ACC112 (cell line): ENCODE measurements at regions not wholly inside any gene's neighbourhood (a gene's known extent, or its start where the extent isn't known, plus 50 kb on each side); places are given as distances from the start of the nearest gene placed in this dataset.

Source experiments
- H2AFZ ChIP-seq: fragments of 200-600 bp; sonication (generic); one replicate; pipeline ENCODE4 v1.6.0; 2017; ENCODE audit warnings: antibody characterized with exemption, low read length; ENCODE audit not compliant: unreplicated experiment
- H3K27ac ChIP-seq: fragments of 200-600 bp; sonication (generic); 2 replicates; pipeline ENCODE4 v1.5.1; 2014; ENCODE audit warnings: low read depth, mild to moderate bottlenecking, antibody characterized with exemption, low read length, moderate library complexity
- H3K27me3 ChIP-seq: fragments of 200-600 bp; sonication (generic); 2 replicates; pipeline ENCODE4 v1.6.1; 2014; ENCODE audit warnings: mild to moderate bottlenecking, antibody characterized with exemption, low read length, moderate library complexity, mixed read lengths; ENCODE audit not compliant: insufficient read depth
- H3K36me3 ChIP-seq: fragments of 200-600 bp; sonication (generic); 2 replicates; pipeline ENCODE4 v1.6.1; 2016; ENCODE audit warnings: mild to moderate bottlenecking, antibody characterized with exemption, low read length, moderate library complexity, mixed read lengths; ENCODE audit not compliant: insufficient read depth
- H3K4me1 ChIP-seq: fragments of 200-600 bp; sonication (generic); one replicate; pipeline ENCODE4 v1.6.1; 2016; ENCODE audit warnings: low read length, mixed read lengths; ENCODE audit not compliant: insufficient read depth, unreplicated experiment, control insufficient read depth
- H3K4me3 ChIP-seq: fragments of 200-600 bp; sonication (generic); 2 replicates; pipeline ENCODE4 v1.5.1; 2014; ENCODE audit warnings: mild to moderate bottlenecking, low read depth, low read length
- H3K79me2 ChIP-seq: fragments of 200-600 bp; sonication (generic); one replicate; pipeline ENCODE4 v1.6.0; 2016; ENCODE audit warnings: low read length; ENCODE audit not compliant: control insufficient read depth, unreplicated experiment, insufficient read depth

- Histone ChIP-seq H2AFZ (no peak overlapping the region), H3K36me3 (no peaks in the 10 kb centered on the region), H3K4me3 (no peak overlapping the region), H3K4me1 (peaks cover 15% of the 10 kb centered on the region), H3K27me3 (no peaks in the 10 kb centered on the region), H3K27ac (no peak overlapping the region), H3K79me2 (no peaks in the 10 kb centered on the region)
These were observed 232.4 kb upstream of the PROK2 start for GRCh38 chr3:72017311-72017710.

- Histone ChIP-seq H3K4me3 (no peak overlapping the region), H3K27ac (no peak overlapping the region), H3K79me2 (no peaks in the 10 kb centered on the region), H3K4me1 (peaks cover 15% of the 10 kb centered on the region), H2AFZ (no peak overlapping the region), H3K36me3 (no peaks in the 10 kb centered on the region), H3K27me3 (no peaks in the 10 kb centered on the region)
These were observed 230.5 kb upstream of the PROK2 start for GRCh38 chr3:72015463-72015862.

GRCh38 chr3:72013084-72013483 is 228.1 kb upstream of the PROK2 start:
- Histone ChIP-seq H3K36me3 (no peaks in the 10 kb centered on the region), H3K27ac (no peak overlapping the region), H3K27me3 (no peaks in the 10 kb centered on the region), H3K4me1 (peaks cover 14% of the 10 kb centered on the region), H2AFZ (no peak overlapping the region), H3K79me2 (no peaks in the 10 kb centered on the region), H3K4me3 (no peak overlapping the region)

- H2AFZ ChIP-seq: no peak overlapping the region
- no peak overlapping the region for H3K4me3 ChIP-seq
- H3K79me2 ChIP-seq: no peaks in the 10 kb centered on the region
- H3K27me3 ChIP-seq: no peaks in the 10 kb centered on the region
- peaks cover 16% of the 10 kb centered on the region for H3K4me1 ChIP-seq
- no peaks in the 10 kb centered on the region for H3K36me3 ChIP-seq
- no peak overlapping the region for H3K27ac ChIP-seq
These were observed 227.4 kb upstream of the PROK2 start for GRCh38 chr3:72012363-72012762.

GRCh38 chr3:72011485-72011884 is 226.5 kb upstream of the PROK2 start:
- Histone ChIP-seq H3K27me3 (no peaks in the 10 kb centered on the region), H3K27ac (no peak overlapping the region), H3K36me3 (no peaks in the 10 kb centered on the region), H3K4me3 (no peak overlapping the region), H3K79me2 (no peaks in the 10 kb centered on the region), H3K4me1 (peaks cover 16% of the 10 kb centered on the region), H2AFZ (no peak overlapping the region)

- no peak overlapping the region for H2AFZ ChIP-seq
- no peak overlapping the region for H3K27ac ChIP-seq
- no peaks in the 10 kb centered on the region for H3K79me2 ChIP-seq
These were observed 225.0 kb upstream of the PROK2 start for GRCh38 chr3:72009851-72010443.

GRCh38 chr3:72008226-72008996 is 223.5 kb upstream of the PROK2 start:
- H3K4me1 ChIP-seq: peaks cover 31% of the 10 kb centered on the region
- no peaks in the 10 kb centered on the region for H3K79me2 ChIP-seq
- peak overlapping the region; percentile 34 for H2AFZ ChIP-seq
- H3K4me3 ChIP-seq: no peak overlapping the region
- H3K27ac ChIP-seq: peak overlapping the region; percentile 75
- no peaks in the 10 kb centered on the region for H3K27me3 ChIP-seq
- H3K36me3 ChIP-seq: no peaks in the 10 kb centered on the region

More at GRCh38 chr3:72009851-72010443, 225.0 kb upstream of the PROK2 start:
- H3K4me3 ChIP-seq: no peak overlapping the region
- H3K27me3 ChIP-seq: no peaks in the 10 kb centered on the region
- H3K4me1 ChIP-seq: peaks cover 24% of the 10 kb centered on the region
- H3K36me3 ChIP-seq: no peaks in the 10 kb centered on the region

GRCh38 chr3:72006631-72007556 is 221.9 kb upstream of the PROK2 start:
- Histone ChIP-seq H3K27me3 (no peaks in the 10 kb centered on the region), H3K79me2 (no peaks in the 10 kb centered on the region), H3K4me3 (no peak overlapping the region), H3K27ac (no peak overlapping the region), H3K4me1 (peaks cover 31% of the 10 kb centered on the region), H3K36me3 (no peaks in the 10 kb centered on the region), H2AFZ (no peak overlapping the region)

GRCh38 chr3:72004749-72005292 is 219.9 kb upstream of the PROK2 start:
- H3K27me3 ChIP-seq: no peaks in the 10 kb centered on the region
- peaks cover 33% of the 10 kb centered on the region for H3K4me1 ChIP-seq
- no peaks in the 10 kb centered on the region for H3K79me2 ChIP-seq
- H3K36me3 ChIP-seq: no peaks in the 10 kb centered on the region
- H3K27ac ChIP-seq: no peak overlapping the region
- H3K4me3 ChIP-seq: no peak overlapping the region
- H2AFZ ChIP-seq: no peak overlapping the region

GRCh38 chr3:72003936-72004335 is 219.0 kb upstream of the PROK2 start:
- H2AFZ ChIP-seq: no peak overlapping the region
- no peaks in the 10 kb centered on the region for H3K27me3 ChIP-seq
- no peak overlapping the region for H3K27ac ChIP-seq
- H3K4me3 ChIP-seq: no peak overlapping the region
- H3K36me3 ChIP-seq: no peaks in the 10 kb centered on the region
- H3K79me2 ChIP-seq: no peaks in the 10 kb centered on the region
- H3K4me1 ChIP-seq: peaks cover 38% of the 10 kb centered on the region
